ELR (cell line): ENCODE measurements at regions not wholly inside any gene's neighbourhood (a gene's known extent, or its start where the extent isn't known, plus 50 kb on each side); places are given as distances from the start of the nearest gene placed in this dataset.

ENCODE experiments used
- DNase-seq: peaks from one replicate; pipeline ENCODE4 v3.0.0-alpha.2; 2015; ENCODE audit warnings: low read depth

- no peak for DNase-seq
These were observed 492.6 kb downstream of the SLC4A3 start for GRCh38 chr2:220120041-220120440.

- DNase-seq: no peak
These were observed 496.3 kb downstream of the SLC4A3 start for GRCh38 chr2:220123751-220124150.

GRCh38 chr2:220125551-220125950 lies 498.1 kb downstream of the SLC4A3 start:
- no peak for DNase-seq

GRCh38 chr2:220127311-220127710 lies 499.9 kb downstream of the SLC4A3 start:
- no peak for DNase-seq

GRCh38 chr2:220127876-220128275 lies 500.4 kb downstream of the SLC4A3 start:
- DNase-seq: no peak

GRCh38 chr2:220129391-220129790 lies 502.0 kb downstream of the SLC4A3 start:
- no peak for DNase-seq

GRCh38 chr2:220134756-220135534 lies 507.5 kb downstream of the SLC4A3 start:
- DNase-seq: peak; percentile 20

GRCh38 chr2:220143336-220143735 lies 515.9 kb downstream of the SLC4A3 start:
- peak; percentile 90 for DNase-seq

- DNase-seq: peak; percentile 68
These were observed 517.0 kb downstream of the SLC4A3 start for GRCh38 chr2:220144411-220144810.

- DNase-seq: no peak
These were observed 520.0 kb downstream of the SLC4A3 start for GRCh38 chr2:220147161-220148038.

GRCh38 chr2:220148471-220149248 lies 521.2 kb downstream of the SLC4A3 start:
- no peak for DNase-seq

GRCh38 chr2:220151341-220151740 lies 523.9 kb downstream of the SLC4A3 start:
- DNase-seq: no peak

- DNase-seq: no peak
These were observed 525.0 kb downstream of the SLC4A3 start for GRCh38 chr2:220152281-220152935.

- no peak for DNase-seq
These were observed 525.7 kb downstream of the SLC4A3 start for GRCh38 chr2:220153118-220153517.

- DNase-seq: peak; percentile 5
These were observed 526.9 kb downstream of the SLC4A3 start for GRCh38 chr2:220154304-220154703.

GRCh38 chr2:220157312-220157711 lies 529.9 kb downstream of the SLC4A3 start:
- no peak for DNase-seq

- DNase-seq: no peak
These were observed 532.3 kb downstream of the SLC4A3 start for GRCh38 chr2:220159738-220160137.

- no peak for DNase-seq
These were observed 534.9 kb downstream of the SLC4A3 start for GRCh38 chr2:220162320-220162719.

GRCh38 chr2:220163486-220163885 lies 536.1 kb downstream of the SLC4A3 start:
- peak; percentile 20 for DNase-seq

- DNase-seq: no peak
These were observed 538.0 kb downstream of the SLC4A3 start for GRCh38 chr2:220165401-220165800.

GRCh38 chr2:220166616-220167015 lies 539.2 kb downstream of the SLC4A3 start:
- no peak for DNase-seq

- no peak for DNase-seq
These were observed 540.5 kb downstream of the SLC4A3 start for GRCh38 chr2:220167956-220168355.
